ENCODE measurements at regions not wholly inside any gene's neighbourhood (a gene's known extent, or its start where the extent isn't known, plus 50 kb on each side); places are given as distances from the start of the nearest gene placed in this dataset.

GRCh38 chr3:20776692-20777091, 590.7 kb upstream of the SGO1 start:
- H3K4me1 ChIP-seq: no peaks in the 10 kb centered on the region
- no peak for TF ChIP-seq CTCF (IDR thresholded peaks at IDR 0.05)
- H3K27me3 ChIP-seq: no peaks in the 10 kb centered on the region
- H3K36me3 ChIP-seq: no peaks in the 10 kb centered on the region
- no peak for DNase-seq (ENCODE audit: low spot score in 2 of 2)
- H3K27ac ChIP-seq: no peak overlapping the region
- no peak overlapping the region for H3K4me3 ChIP-seq
- H3K9me3 ChIP-seq: no peaks in the 10 kb centered on the region
- intact Hi-C loops (cut with DNase I): no loop called here

DNA sequence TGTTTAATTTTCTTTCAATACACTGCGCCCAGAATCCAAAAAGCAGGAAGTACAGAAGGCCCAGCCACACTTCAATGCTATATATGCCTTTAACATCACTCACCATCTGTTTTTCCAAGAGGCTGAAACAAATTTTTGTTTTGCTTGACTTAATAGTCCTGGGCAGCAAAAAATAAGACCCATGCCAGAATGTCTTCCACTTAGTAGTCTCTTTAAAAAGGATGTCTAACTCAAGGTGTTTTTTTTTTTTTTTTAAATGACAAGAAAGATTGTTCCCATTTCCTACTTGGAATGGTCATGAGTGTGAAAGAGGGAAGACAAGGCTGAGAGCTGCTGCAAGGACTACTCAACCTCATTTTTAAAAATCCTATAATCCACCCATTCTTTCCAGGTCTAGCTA, 590.3 kb upstream of the SGO1 start:
- TF ChIP-seq CTCF (IDR thresholded peaks at IDR 0.05): no peak
- H3K4me3 ChIP-seq: no peak overlapping the region
- H3K27ac ChIP-seq: no peak overlapping the region
- H3K27me3 ChIP-seq: no peaks in the 10 kb centered on the region
- H3K36me3 ChIP-seq: no peaks in the 10 kb centered on the region
- DNase-seq (ENCODE audit: low spot score in 2 of 2): no peak
- no peaks in the 10 kb centered on the region for H3K4me1 ChIP-seq
- no peaks in the 10 kb centered on the region for H3K9me3 ChIP-seq
- intact Hi-C loops (cut with DNase I): no loop called here

GRCh38 chr3:20773320-20773984, 587.4 kb upstream of the SGO1 start:
- no peak for TF ChIP-seq CTCF (IDR thresholded peaks at IDR 0.05)
- H3K27ac ChIP-seq: no peak overlapping the region
- H3K4me3 ChIP-seq: no peak overlapping the region
- H3K9me3 ChIP-seq: no peaks in the 10 kb centered on the region
- no peak for DNase-seq (ENCODE audit: low spot score in 2 of 2)
- no peaks in the 10 kb centered on the region for H3K36me3 ChIP-seq
- intact Hi-C loops (cut with DNase I): no loop called here
- no peaks in the 10 kb centered on the region for H3K4me1 ChIP-seq
- H3K27me3 ChIP-seq: no peaks in the 10 kb centered on the region

DNA sequence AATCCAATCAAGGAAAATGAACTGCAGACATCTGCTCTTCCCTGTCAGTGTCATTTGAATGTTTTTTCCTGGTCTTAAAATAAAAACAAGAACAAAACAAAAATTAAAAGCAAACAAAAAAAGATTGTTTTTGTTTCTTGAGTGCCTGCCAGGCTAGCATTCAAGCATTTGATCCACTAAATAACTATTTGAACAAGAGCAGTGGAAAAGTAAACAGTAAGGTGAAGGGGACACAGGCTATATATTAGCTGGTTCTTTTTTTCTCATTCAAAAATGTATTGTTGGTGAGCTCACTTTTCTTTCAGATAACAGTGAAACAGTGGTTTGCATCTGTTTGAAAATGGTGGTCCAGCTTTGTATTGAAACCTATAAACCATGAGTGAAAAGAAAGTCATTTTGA, 586.9 kb upstream of the SGO1 start:
- H3K9me3 ChIP-seq: no peaks in the 10 kb centered on the region
- H3K27ac ChIP-seq: no peak overlapping the region
- no peaks in the 10 kb centered on the region for H3K4me1 ChIP-seq
- no peak overlapping the region for H3K4me3 ChIP-seq
- intact Hi-C loops (cut with DNase I): no loop called here
- H3K36me3 ChIP-seq: no peaks in the 10 kb centered on the region
- H3K27me3 ChIP-seq: no peaks in the 10 kb centered on the region
- TF ChIP-seq CTCF (IDR thresholded peaks at IDR 0.05): no peak
- no peak for DNase-seq (ENCODE audit: low spot score in 2 of 2)

GRCh38 chr3:20769430-20769829, 583.4 kb upstream of the SGO1 start:
- intact Hi-C loops (cut with DNase I): no loop called here

More at GRCh38 chr3:20769430-20769829, 583.4 kb upstream of the SGO1 start:
- Histone ChIP-seq H3K9me3 (no peaks in the 10 kb centered on the region), H3K27ac (no peak overlapping the region), H3K27me3 (no peaks in the 10 kb centered on the region), H3K36me3 (no peaks in the 10 kb centered on the region), H3K4me3 (no peak overlapping the region), H3K4me1 (no peaks in the 10 kb centered on the region)
- no peak for TF ChIP-seq CTCF (IDR thresholded peaks at IDR 0.05)
- no peak for DNase-seq (ENCODE audit: low spot score in 2 of 2)

Measured in ascending aorta (tissue), 2 donors.